ENCODE measurements at regions not wholly inside any gene's neighbourhood (a gene's known extent, or its start where the extent isn't known, plus 50 kb on each side); places are given as distances from the start of the nearest gene placed in this dataset.
"Not testable (repeated sequence)": the region's sequence is repeated elsewhere in the genome, so short reads cannot be mapped to it uniquely, and the experiment has no call there.

- DNase-seq: no peak
Measured at GRCh38 chr2:175450029-175450760, 268.7 kb upstream of the ATP5MC3 start.

DNA sequence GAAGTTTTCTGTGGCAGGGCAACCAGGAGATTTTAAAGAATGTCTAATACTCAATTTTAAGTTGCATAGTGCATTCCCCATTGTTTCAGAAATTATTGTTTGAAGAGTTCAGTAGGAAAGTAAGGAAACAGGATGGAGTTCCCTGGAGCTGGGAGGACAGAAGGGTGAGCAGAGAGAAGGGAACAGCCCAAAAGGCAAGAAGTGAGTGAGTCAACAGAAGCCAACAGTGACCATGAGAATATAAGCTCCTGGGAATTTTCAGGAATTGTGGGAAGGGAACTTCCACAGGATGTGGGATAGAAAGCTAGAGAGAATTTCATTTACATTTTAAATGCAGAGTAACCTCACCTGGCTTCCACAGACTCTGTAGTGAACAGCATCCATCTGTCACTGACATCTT is 268.1 kb upstream of the ATP5MC3 start:
- no peak for DNase-seq

GRCh38 chr2:175446201-175446600 is 264.7 kb upstream of the ATP5MC3 start:
- no peak for DNase-seq

DNA sequence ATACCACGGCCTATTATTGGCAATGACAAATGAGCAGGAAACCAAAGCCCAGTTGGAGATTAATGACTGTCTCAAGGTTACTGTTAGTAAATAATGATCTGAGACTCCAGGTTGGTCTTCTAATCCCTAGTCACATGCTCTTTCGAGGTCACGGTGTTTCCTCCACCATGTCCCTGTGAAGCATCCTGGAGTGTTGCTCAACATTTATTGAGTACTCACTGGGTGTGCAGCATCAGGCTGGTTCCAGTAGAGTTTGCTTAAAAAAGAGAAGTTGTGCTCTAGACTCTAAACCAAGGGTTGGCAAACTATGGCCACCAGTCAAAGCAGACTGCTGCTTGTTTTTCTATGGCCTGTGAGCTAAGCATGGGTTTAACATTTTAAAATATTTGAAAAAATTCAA is 263.8 kb upstream of the ATP5MC3 start:
- no peak for DNase-seq

- no peak for DNase-seq
Measured at GRCh38 chr2:175442441-175442840, 260.9 kb upstream of the ATP5MC3 start.

DNA sequence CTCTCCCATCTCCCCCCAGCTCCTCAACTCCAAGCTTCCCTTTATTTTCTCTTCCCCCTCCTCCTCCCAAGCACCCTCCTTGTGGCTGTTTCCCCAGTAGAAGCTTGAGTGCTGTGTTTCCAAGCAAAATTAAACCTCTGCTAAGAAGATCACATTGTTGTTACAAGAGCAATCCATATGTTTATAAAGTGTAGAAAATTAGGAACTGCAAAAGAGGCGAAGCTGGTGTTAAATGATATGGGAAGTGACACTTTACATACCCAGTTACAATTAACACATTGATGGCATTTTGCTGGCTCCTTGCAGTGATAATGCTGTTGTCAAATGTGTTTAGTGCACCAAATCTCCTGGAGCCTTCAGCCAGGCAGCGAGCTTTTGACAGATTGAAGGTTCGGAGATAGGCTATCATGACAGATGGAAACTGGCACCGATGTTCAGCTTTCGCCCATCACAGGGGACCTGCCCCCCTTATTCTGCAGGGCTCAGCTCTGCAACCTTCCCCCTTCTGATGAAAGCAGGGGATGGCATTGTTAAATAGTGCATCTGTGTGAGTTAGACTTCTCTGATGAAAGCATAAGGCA is 259.8 kb upstream of the ATP5MC3 start:
- DNase-seq: no peak

GRCh38 chr2:175439416-175439815 is 257.9 kb upstream of the ATP5MC3 start:
- no peak for DNase-seq

- DNase-seq: no peak
Measured at GRCh38 chr2:175437167-175437566, 255.7 kb upstream of the ATP5MC3 start.

- no peak for DNase-seq
Measured at GRCh38 chr2:175436076-175436475, 254.6 kb upstream of the ATP5MC3 start.

GRCh38 chr2:175435012-175435411 is 253.5 kb upstream of the ATP5MC3 start:
- DNase-seq: no peak

- DNase-seq: no peak
Measured at GRCh38 chr2:175432793-175433192, 251.3 kb upstream of the ATP5MC3 start.

DNA sequence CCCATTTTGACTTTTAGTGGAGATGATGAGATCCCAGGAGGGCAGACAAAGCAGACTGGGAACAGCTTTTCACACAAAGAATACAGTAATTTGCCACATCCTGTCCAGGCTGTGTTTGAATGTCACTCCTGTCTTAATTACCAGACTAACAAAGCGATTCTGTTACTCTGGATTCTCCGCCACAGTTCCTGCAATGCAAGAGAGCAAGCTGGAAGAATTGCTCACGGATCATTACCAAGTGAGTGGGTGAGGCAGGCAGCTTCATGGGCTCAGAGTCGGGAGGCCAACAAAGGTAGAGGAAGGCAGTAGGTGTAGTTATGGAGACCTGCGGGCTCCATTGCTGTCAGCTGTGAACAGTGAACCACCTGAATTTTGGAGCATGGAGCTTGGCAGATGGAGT is 250.5 kb upstream of the ATP5MC3 start:
- peak; percentile 95 for DNase-seq

GRCh38 chr2:175431101-175431946 is 249.8 kb upstream of the ATP5MC3 start:
- DNase-seq: peak; percentile 70

- DNase-seq: no peak
Measured at GRCh38 chr2:175430236-175430635, 248.7 kb upstream of the ATP5MC3 start.

DNA sequence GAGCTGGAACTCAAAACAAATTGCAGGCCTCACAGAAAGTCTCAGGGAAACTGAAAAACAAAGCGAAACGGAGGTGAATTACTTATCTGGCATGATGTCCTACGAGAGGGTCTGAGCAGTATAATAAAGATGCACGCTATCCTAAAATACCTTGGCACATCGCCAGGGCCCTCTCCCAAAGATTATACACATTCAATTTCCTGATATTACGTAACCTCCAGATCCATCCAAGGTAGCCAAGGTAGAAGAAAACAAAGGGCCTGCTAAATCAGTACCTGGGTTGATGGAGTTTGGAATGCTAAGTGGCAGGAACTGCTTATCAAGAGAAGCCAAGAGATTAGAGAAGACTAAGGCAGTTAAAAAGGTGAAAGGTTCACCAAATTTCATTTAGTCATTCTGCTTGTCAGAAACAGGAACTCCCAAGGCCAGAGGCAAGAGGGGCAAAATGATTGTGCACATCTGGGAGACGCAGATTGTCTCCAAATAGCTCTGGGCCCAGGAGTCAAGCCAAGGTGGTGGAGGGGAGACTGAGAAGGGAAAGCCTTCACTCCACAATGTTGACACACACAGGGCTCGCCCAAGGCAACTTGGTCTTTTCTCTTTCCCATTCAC is 236.8 kb upstream of the ATP5MC3 start:
- no peak for DNase-seq

DNA sequence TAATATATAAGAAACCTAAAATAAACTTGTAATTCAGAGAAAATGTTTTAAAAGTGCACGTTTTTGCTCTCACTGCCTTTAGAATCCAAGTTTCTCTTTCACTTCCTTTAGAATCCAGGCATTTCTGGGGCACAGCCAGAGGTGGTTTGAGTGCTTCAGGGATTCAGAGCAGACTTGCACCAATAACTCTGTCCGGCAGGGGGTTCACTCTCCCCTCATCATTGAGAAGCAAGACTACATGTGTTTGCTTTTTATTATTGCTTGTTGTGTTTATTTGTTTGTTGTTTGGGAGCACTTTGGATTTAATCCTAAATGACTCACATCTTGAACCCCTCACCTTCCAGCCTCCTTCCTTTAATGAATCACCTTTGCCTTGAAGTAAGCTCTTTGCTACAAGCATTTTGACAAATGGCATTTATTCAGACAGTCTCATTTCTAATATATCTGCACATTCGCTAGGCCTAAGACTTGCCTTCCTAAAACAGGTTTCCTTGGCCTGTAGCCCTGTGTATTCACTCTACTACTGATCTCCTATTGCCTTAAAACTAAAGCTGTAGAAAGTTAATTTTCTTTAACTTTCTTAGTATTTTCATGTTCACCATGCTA is 233.5 kb upstream of the ATP5MC3 start:
- DNase-seq: no peak

GRCh38 chr2:175414191-175414881 is 232.8 kb upstream of the ATP5MC3 start:
- DNase-seq: no peak

- DNase-seq: not testable (repeated sequence)
Measured at GRCh38 chr2:175410941-175411340, 229.4 kb upstream of the ATP5MC3 start.

DNA sequence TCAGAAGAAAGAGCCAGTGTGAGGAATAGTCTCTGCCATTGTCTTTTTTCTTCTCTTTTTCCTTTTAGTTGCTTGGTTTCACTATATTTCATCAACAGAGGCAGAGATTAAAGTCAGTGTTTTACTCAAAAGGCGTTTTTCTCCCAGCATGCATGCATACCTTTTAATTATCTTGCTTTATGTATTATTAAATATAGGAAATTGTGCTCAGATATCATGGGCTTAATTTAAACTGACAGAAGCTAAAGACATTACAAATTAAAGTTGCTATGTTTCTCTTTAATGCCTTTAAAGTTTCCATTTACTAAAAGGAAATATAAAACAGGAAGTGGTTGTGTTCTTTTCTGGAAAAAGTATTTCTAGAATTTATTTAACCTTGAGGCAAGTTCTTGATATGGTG is 223.3 kb upstream of the ATP5MC3 start:
- no peak for DNase-seq

GRCh38 chr2:175403599-175404221 is 222.2 kb upstream of the ATP5MC3 start:
- DNase-seq: no peak

- DNase-seq: no peak
Measured at GRCh38 chr2:175402571-175402970, 221.1 kb upstream of the ATP5MC3 start.

DNA sequence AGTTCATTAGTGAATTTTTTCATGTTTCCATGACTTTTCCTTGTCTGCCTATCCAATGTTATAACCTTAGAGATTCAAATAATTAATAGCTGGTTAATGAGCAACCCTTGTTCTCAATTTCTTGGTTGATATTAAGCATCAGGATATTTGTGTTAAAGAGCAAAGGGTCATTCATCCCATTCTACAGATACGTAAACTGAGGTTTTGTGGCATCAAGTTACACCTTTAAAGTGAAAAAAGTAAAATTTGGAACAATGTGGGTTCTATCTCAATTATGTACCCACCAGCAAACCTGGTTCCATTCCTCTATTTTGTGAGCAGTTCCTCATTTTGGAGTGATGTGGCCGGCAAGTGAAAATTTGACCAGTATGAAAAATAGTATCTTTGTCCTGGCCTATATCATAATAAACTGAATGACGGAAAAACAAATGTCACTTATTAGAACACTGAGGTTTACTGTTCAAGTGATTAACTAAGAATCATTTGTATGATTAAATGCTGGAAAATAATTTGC is 220.5 kb upstream of the ATP5MC3 start:
- DNase-seq: no peak

All from NCI-H2081 treated with DMSO at 0.1 percent for 48 hours (cell line).